ENCODE measurements at regions not wholly inside any gene's neighbourhood (a gene's known extent, or its start where the extent isn't known, plus 50 kb on each side); places are given as distances from the start of the nearest gene placed in this dataset.

DNA sequence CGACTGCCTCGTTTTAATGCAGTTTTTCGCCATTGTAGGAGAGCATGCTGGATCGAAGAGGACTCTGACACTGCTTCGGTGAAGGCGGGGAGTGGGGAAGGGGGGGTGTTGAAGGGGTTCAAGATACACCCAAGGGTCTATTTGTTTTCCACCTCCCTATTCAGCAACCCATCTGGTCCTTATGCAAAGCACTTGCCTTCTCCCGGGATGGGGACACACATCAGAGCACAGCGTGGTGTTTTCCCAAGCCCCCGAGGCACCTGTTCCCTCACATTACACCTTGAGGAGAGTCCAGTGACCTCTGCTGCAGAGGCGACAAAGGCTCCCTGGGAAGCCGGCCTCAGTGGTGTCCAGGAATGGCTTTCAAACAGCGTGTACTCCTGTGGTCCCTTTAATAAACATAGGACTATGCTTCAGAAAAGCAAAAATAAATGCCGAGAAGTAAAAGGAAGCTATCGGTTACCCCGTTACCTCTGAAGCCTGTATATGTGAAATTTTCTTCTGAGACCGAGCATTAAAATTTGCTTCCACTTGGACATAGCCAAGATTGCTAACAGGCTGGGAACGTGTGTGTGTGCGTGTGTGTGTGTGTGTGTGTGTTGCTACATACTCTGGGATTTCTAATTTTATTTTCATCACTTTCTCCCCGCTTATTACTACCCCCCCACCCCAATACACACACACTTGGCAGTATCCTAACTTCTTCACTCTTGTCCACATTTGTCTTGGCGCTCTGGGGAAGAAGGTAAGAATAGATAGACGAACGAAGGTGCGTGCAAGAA lies 53.2 kb downstream of the CCDC54 start:
- WGBS (ENCODE audit: extremely low coverage, insufficient read length, low lambda C conversion rate) = no CpG with 5 or more reads among the region's 23 CpGs
- Histone ChIP-seq H3K23ac (ENCODE audit: insufficient read length, low read depth, low read length) (no peak overlapping the region), H2AFZ (ENCODE audit: low read length) (no peak overlapping the region), H3K4me2 (ENCODE audit: insufficient read depth, insufficient read length, low read length) (peak overlapping the region; percentile 98), H3K14ac (ENCODE audit: insufficient read depth, low read length) (no peak overlapping the region), H2BK12ac (ENCODE audit: insufficient read length, low read depth, low read length) (no peak overlapping the region), H3K27me3 (ENCODE audit: insufficient read depth, low read length) (peaks cover 8% of the 10 kb centered on the region; the same call in 1 of the 2 replicates), H3K9ac (ENCODE audit: extremely low read depth, insufficient read length, low read length) (peak overlapping the region; percentile 9), H3K4ac (ENCODE audit: low read depth, low read length) (no peak overlapping the region), H4K8ac (replicated peaks; ENCODE audit: insufficient read length, low read depth, low read length) (no peak overlapping the region), H2BK5ac (ENCODE audit: insufficient read length, low read length) (no peak overlapping the region), H3K79me2 (ENCODE audit: insufficient read depth, low read length) (no peaks in the 10 kb centered on the region), H4K5ac (ENCODE audit: insufficient read length, low read depth, low read length) (no peak overlapping the region), H2BK20ac (ENCODE audit: low read depth, low read length, poor library complexity, severe bottlenecking) (no peak overlapping the region), H2AK5ac (ENCODE audit: insufficient read length, low read length) (no peak overlapping the region), H4K91ac (ENCODE audit: insufficient read length, low read depth, low read length) (no peak overlapping the region), H3K9me3 (ENCODE audit: control insufficient read depth, low read depth, low read length) (no peaks in the 10 kb centered on the region), H3K56ac (ENCODE audit: insufficient read length, low read depth, low read length) (no peak overlapping the region), H3K18ac (ENCODE audit: insufficient read length, low read depth, low read length) (no peak overlapping the region), H3K79me1 (ENCODE audit: insufficient read depth, low read depth, low read length, poor library complexity, severe bottlenecking) (no peaks in the 10 kb centered on the region), H2BK15ac (ENCODE audit: low read depth, low read length) (no peak overlapping the region), H3K23me2 (ENCODE audit: insufficient read length, low read depth, low read length, poor library complexity, severe bottlenecking) (peaks cover 19% of the 10 kb centered on the region), H3K4me1 (ENCODE audit: insufficient read depth, low read length) (no peaks in the 10 kb centered on the region), H3T11ph (ENCODE audit: low read length) (no peak overlapping the region), H4K20me1 (ENCODE audit: control insufficient read depth, insufficient read depth, insufficient read length) (no peaks in the 10 kb centered on the region), H3K27ac (ENCODE audit: insufficient read length, low read depth, low read length) (no peak overlapping the region), H2BK120ac (ENCODE audit: low read depth, low read length, poor library complexity, severe bottlenecking) (no peak overlapping the region)
- peak; percentile 41 for DNase-seq
- Mint-ChIP-seq H3K36me3 (ENCODE audit: insufficient read depth in 1 of 3, low read depth in 3 of 3) (no peaks in the 10 kb centered on the region), H3K4me3 (peak overlapping the region; percentile 82 to 89), H3K27ac (no peak overlapping the region), H3K27me3 (ENCODE audit: low read depth) (peaks cover 36% of the 10 kb centered on the region), H3K4me1 (peaks cover 15 to 16% of the 10 kb centered on the region in 2 experiments), H3K9me3 (no peaks in the 10 kb centered on the region)
- no peak; the same call in 2 of the 3 replicates for TF ChIP-seq CTCF (conservative IDR thresholded peaks at IDR 0.05)
